ENCODE measurements at regions not wholly inside any gene's neighbourhood (a gene's known extent, or its start where the extent isn't known, plus 50 kb on each side); places are given as distances from the start of the nearest gene placed in this dataset.
A peak's percentile ranks its signal among the peaks of the same experiment; 100 is the strongest.
"Not testable (repeated sequence)": the region's sequence is repeated elsewhere in the genome, so short reads cannot be mapped to it uniquely, and the experiment has no call there.

GRCh38 chrX:101823236-101823635 lies 108.6 kb downstream of the ZMAT1 start:
- no peak for DNase-seq (ENCODE audit: low spot score in 2 of 2, unreplicated experiment in 2 of 2)
- Mint-ChIP-seq H3K27ac (no peak overlapping the region), H3K4me3 (no peak overlapping the region), H3K27me3 (ENCODE audit: low read depth) (no peaks in the 10 kb centered on the region), H3K4me1 (no peaks in the 10 kb centered on the region), H3K9me3 (peaks cover 51% of the 10 kb centered on the region), H3K36me3 (no peaks in the 10 kb centered on the region)
- TF ChIP-seq, protein P1, sequence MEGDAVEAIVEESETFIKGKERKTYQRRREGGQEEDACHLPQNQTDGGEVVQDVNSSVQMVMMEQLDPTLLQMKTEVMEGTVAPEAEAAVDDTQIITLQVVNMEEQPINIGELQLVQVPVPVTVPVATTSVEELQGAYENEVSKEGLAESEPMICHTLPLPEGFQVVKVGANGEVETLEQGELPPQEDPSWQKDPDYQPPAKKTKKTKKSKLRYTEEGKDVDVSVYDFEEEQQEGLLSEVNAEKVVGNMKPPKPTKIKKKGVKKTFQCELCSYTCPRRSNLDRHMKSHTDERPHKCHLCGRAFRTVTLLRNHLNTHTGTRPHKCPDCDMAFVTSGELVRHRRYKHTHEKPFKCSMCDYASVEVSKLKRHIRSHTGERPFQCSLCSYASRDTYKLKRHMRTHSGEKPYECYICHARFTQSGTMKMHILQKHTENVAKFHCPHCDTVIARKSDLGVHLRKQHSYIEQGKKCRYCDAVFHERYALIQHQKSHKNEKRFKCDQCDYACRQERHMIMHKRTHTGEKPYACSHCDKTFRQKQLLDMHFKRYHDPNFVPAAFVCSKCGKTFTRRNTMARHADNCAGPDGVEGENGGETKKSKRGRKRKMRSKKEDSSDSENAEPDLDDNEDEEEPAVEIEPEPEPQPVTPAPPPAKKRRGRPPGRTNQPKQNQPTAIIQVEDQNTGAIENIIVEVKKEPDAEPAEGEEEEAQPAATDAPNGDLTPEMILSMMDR (IDR thresholded peaks at IDR 0.05; ENCODE audit: unreplicated experiment) = no peak

- not testable (repeated sequence) for H3K27ac Mint-ChIP-seq; H3K27me3 Mint-ChIP-seq (ENCODE audit: low read depth); H3K4me3 Mint-ChIP-seq; H3K36me3 Mint-ChIP-seq; H3K4me1 Mint-ChIP-seq; DNase-seq (ENCODE audit: low spot score in 2 of 2, unreplicated experiment in 2 of 2)
- peaks cover 54% of the 10 kb centered on the region for H3K9me3 Mint-ChIP-seq
These were observed 114.1 kb downstream of the ZMAT1 start for GRCh38 chrX:101817739-101818138.

DNA sequence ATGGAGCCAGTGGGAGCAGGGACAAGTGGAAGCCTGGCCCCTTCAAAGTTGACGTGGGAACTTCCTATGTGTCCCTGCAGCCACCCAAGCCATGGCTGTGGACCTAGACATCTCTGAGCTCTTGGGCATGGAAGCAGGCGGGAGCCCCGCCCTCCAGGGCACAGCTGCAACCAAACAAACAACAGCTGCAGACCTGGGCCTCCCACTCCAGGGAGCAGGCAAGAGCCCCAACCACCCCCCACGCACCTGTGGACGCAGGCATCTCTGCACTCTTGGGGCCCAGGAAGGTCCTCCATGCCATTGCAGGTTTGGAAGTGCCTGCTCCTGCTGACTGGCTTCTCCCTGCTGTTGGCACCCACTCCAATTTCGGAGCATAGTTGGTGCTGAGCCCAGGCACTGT lies 118.6 kb downstream of the ZMAT1 start:
- peaks cover 36% of the 10 kb centered on the region for H3K9me3 Mint-ChIP-seq
- no peak overlapping the region for H3K4me3 Mint-ChIP-seq
- no peak overlapping the region for H3K27ac Mint-ChIP-seq
- TF ChIP-seq, protein P1 (IDR thresholded peaks at IDR 0.05; ENCODE audit: unreplicated experiment) = no peak
- no peaks in the 10 kb centered on the region for H3K27me3 Mint-ChIP-seq (ENCODE audit: low read depth)
- DNase-seq (ENCODE audit: low spot score in 2 of 2, unreplicated experiment in 2 of 2) = no peak
- no peaks in the 10 kb centered on the region for H3K4me1 Mint-ChIP-seq
- no peaks in the 10 kb centered on the region for H3K36me3 Mint-ChIP-seq

GRCh38 chrX:101803451-101803850 lies 128.4 kb downstream of the ZMAT1 start:
- peaks cover 4% of the 10 kb centered on the region for H3K4me1 Mint-ChIP-seq
- peaks cover 6% of the 10 kb centered on the region for H3K9me3 Mint-ChIP-seq
- H3K27ac Mint-ChIP-seq = no peak overlapping the region
- H3K4me3 Mint-ChIP-seq = no peak overlapping the region
- H3K36me3 Mint-ChIP-seq = no peaks in the 10 kb centered on the region
- TF ChIP-seq, protein P1 (IDR thresholded peaks at IDR 0.05; ENCODE audit: unreplicated experiment) = peak; percentile 58
- H3K27me3 Mint-ChIP-seq (ENCODE audit: low read depth) = no peaks in the 10 kb centered on the region
- no peak for DNase-seq (ENCODE audit: low spot score in 2 of 2, unreplicated experiment in 2 of 2)

- peak; percentile 41 to 74 for DNase-seq (ENCODE audit: low spot score in 2 of 2, unreplicated experiment in 2 of 2)
- H3K4me1 Mint-ChIP-seq = peaks cover 4% of the 10 kb centered on the region
- no peaks in the 10 kb centered on the region for H3K36me3 Mint-ChIP-seq
- peaks cover 8% of the 10 kb centered on the region for H3K9me3 Mint-ChIP-seq
- TF ChIP-seq, protein P1 (IDR thresholded peaks at IDR 0.05; ENCODE audit: unreplicated experiment) = peak; percentile 94
- no peak overlapping the region for H3K27ac Mint-ChIP-seq
- H3K4me3 Mint-ChIP-seq = peak overlapping the region; percentile 54
- no peaks in the 10 kb centered on the region for H3K27me3 Mint-ChIP-seq (ENCODE audit: low read depth)
These were observed 132.4 kb downstream of the ZMAT1 start for GRCh38 chrX:101799387-101799786.

GRCh38 chrX:101787934-101788333 lies 128.3 kb upstream of the ARMCX2 start:
- H3K9me3 Mint-ChIP-seq = peaks cover 22% of the 10 kb centered on the region

More at GRCh38 chrX:101787934-101788333, 128.3 kb upstream of the ARMCX2 start:
- Mint-ChIP-seq H3K4me1 (no peaks in the 10 kb centered on the region), H3K36me3 (no peaks in the 10 kb centered on the region), H3K27ac (no peak overlapping the region), H3K27me3 (ENCODE audit: low read depth) (no peaks in the 10 kb centered on the region), H3K4me3 (no peak overlapping the region)
- TF ChIP-seq, protein P1 (IDR thresholded peaks at IDR 0.05; ENCODE audit: unreplicated experiment) = no peak
- no peak for DNase-seq (ENCODE audit: low spot score in 2 of 2, unreplicated experiment in 2 of 2)

Data from mesothelial cell of epicardium (in vitro differentiated cells).